ENCODE measurements at regions not wholly inside any gene's neighbourhood (a gene's known extent, or its start where the extent isn't known, plus 50 kb on each side); places are given as distances from the start of the nearest gene placed in this dataset.

DNA sequence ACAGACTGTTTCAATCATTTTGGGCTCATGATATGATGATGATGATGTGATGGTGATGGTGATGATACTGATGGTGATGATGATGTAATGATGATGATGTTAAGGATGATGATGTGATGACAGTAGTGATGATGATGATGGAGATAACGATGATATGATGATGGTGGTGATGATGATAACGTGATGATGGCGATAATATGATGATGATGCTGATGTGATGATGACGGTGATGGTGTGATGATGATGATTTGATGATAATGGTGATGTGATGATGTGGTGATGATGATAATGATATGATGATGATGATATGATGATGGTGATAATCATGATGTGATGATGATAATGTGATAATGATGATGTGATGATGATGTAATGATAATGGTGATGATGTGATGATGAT is 612.6 kb downstream of the AACS start (continued):
- TF ChIP-seq MAFK (IDR thresholded peaks at IDR 0.05; ENCODE audit: low read depth, low read length) (no peak), POLR2A (IDR thresholded peaks at IDR 0.05; ENCODE audit: control extremely low read depth in 1 of 2, low read depth in 2 of 2, low read length in 2 of 2) (no peak), EP300 (IDR thresholded peaks at IDR 0.05; ENCODE audit: borderline replicate concordance in 1 of 2, low read depth in 2 of 2, low read length in 2 of 2) (no peak), YY1 (IDR thresholded peaks at IDR 0.05; ENCODE audit: low read depth, low read length) (no peak)
